ENCODE measurements at regions not wholly inside any gene's neighbourhood (a gene's known extent, or its start where the extent isn't known, plus 50 kb on each side); places are given as distances from the start of the nearest gene placed in this dataset.

DNA sequence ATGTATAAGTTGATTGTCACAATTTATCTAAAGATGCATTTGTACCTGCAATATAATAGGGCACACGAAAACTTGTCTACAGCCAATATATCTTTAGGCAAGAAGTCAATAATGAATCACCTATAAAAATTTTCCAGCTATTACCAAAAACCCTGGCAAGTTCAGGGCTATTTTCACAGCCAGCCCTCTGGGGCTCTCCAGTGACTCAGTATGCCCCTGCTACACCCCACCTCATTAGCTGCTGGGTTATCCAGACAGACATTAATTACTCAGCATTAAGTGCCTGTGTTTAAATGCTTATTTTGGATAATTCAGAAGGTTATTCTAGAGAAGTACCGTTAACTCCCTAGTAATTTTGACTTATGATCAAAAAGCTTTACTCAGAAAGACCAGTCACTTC, 220.2 kb downstream of the TBX15 start:
- TF ChIP-seq EZH2phosphoT487 (IDR thresholded peaks at IDR 0.05; ENCODE audit: insufficient read depth, low read depth) (no peak), EZH2 (IDR thresholded peaks at IDR 0.05; ENCODE audit: insufficient read depth, poor library complexity, severe bottlenecking) (no peak)

Data from GM23248 (cell line).